ENCODE measurements at regions not wholly inside any gene's neighbourhood (a gene's known extent, or its start where the extent isn't known, plus 50 kb on each side); places are given as distances from the start of the nearest gene placed in this dataset.

DNA sequence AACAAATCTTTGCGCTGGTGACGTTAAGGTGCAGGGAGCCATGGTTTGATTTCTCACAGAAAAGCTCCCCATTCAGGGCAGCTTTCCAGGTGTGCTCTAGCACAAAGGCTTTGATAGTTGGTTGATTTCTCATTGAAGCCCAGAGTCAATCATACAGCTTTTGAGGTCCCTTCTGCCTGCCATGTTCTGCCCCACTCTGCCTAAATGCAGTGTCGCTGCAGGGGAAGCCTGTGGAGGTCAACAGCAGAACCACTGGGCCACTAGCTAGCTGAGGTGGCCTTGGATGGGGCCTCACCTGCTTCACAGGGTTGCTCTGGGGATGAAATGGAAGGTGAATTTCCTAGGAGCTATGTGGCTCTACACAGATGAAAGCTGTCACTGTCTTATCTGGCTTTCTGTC is 278.3 kb downstream of the TLE3 start:
- peaks cover 0 to 10% (median 3%) of the 10 kb centered on the region in 4 donors for H3K4me1 ChIP-seq
- H3K27me3 ChIP-seq: peaks cover 0 to 4% (median 0%) of the 10 kb centered on the region in 4 donors
- intact Hi-C loops (cut with DNase I): no loop called here
- no peaks in the 10 kb centered on the region for H3K36me3 ChIP-seq
- no peak for TF ChIP-seq EP300 (IDR thresholded peaks at IDR 0.05)
- TF ChIP-seq, protein P1, sequence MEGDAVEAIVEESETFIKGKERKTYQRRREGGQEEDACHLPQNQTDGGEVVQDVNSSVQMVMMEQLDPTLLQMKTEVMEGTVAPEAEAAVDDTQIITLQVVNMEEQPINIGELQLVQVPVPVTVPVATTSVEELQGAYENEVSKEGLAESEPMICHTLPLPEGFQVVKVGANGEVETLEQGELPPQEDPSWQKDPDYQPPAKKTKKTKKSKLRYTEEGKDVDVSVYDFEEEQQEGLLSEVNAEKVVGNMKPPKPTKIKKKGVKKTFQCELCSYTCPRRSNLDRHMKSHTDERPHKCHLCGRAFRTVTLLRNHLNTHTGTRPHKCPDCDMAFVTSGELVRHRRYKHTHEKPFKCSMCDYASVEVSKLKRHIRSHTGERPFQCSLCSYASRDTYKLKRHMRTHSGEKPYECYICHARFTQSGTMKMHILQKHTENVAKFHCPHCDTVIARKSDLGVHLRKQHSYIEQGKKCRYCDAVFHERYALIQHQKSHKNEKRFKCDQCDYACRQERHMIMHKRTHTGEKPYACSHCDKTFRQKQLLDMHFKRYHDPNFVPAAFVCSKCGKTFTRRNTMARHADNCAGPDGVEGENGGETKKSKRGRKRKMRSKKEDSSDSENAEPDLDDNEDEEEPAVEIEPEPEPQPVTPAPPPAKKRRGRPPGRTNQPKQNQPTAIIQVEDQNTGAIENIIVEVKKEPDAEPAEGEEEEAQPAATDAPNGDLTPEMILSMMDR (IDR thresholded peaks at IDR 0.05): no peak
- no peak overlapping the region for H3K27ac ChIP-seq (replicated peaks in 1 of 4)
- H3K4me3 ChIP-seq: no peak overlapping the region
- 95% methylated on average over 3 of the region's 3 CpGs for WGBS
- no peaks in the 10 kb centered on the region for H3K9me3 ChIP-seq
- DNase-seq (ENCODE audit: extremely low spot score): no peak

DNA sequence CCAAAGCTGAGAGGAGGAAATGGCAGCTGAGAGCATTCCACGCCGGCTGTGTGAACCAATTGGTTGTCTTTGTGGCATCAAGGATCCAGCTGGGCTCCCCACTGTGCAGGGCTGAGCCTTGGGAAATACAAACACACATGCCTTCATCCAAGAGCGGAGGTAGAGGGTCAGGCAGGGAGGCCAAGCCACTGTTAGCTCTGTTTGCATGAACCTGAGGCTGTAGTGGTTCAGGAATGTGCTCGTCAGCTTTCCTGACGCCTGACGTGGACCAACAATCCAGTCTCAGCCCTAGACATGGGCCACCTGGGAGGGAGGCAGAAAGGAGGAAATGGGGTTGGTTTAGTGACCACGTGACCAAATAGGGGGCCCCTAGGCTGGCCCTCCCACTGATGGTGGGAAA is 276.9 kb downstream of the TLE3 start:
- no peak for TF ChIP-seq EP300 (IDR thresholded peaks at IDR 0.05)
- Histone ChIP-seq H3K4me1 (no peaks in the 10 kb centered on the region), H3K9me3 (no peaks in the 10 kb centered on the region), H3K27ac (replicated peaks in 1 of 4) (no peak overlapping the region), H3K36me3 (no peaks in the 10 kb centered on the region), H3K27me3 (peaks cover 0 to 4% (median 0%) of the 10 kb centered on the region in 4 donors), H3K4me3 (no peak overlapping the region)
- no peak for DNase-seq (ENCODE audit: extremely low spot score)
- WGBS: 69% methylated on average over 7 of the region's 7 CpGs
- intact Hi-C loops (cut with DNase I): no loop called here

DNA sequence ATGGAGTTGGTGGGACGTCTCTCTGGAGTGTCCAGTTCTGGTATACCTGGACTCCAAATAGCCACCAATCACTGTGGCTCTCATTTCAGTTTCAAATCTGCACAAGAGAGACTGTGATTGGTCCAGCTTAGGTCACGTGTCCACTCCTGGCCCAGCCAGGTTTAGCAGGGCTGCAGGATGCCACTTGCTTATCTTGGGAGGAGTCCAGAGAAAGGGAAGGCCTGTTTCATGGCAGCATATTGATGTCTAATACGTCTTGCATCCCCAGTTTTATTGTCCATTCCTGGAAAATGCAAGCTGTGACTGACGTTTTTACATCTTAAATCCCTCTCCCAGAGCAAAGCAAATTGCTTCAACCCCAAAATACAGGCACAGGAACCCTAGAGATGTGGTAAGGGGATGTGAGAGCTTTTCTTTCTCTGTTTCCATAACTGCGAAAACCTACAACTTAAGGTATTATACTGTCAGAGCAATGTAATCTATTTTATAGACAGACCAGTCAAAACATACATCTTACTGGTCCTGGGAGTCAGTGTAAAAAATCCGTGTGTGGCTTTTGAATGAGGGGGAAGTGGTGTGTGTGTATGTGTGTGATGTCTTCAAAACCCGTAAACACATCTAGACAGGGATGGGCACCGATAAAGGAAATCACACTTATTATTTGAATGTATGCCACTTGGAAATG is 274.4 kb downstream of the TLE3 start:
- intact Hi-C loops (cut with DNase I): no loop called here
- TF ChIP-seq EP300 (IDR thresholded peaks at IDR 0.05) (no peak), POLR2AphosphoS5 (IDR thresholded peaks at IDR 0.05) (no peak), POLR2A (IDR thresholded peaks at IDR 0.05; ENCODE audit: low read depth) (no peak)
- TF ChIP-seq, protein P1 (IDR thresholded peaks at IDR 0.05): no peak

DNA sequence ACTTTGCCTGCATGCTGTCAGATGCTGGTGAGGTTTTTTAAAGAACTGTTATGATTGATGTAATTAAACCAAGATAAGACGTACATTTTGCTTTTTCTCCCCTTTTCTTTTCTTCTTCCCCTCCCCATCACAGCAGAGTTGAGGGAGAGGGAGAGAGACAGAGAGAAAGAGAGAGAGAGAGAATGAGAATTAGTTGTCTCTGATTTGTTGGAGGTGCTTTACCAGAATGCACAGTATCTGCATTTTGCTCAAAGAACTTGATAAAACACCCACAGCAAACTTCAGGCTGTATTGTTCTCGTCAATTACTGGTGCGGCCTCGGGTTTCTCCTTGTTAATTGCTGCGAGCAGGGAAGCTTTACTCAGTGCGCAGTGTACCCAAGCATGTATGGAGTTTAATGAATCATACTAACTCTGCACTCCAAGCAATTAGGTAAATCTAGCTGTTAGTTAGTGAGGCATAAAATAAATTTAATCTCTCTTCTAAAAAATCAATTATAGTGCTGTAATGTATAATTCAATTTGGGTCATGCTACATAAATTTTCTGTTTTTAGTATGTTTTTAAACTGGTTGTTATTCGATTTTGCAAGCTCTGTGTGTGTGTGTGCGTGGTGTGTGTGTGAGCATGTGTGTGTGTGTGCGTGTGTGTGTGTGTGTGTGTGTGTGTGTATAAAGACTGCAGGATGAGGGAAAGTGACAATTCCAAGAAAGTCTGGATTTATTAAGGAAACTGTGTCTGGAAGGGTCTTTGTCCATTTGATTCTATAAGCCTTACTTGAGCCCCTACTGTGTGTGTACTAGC is 273.4 kb downstream of the TLE3 start:
- intact Hi-C loops (cut with DNase I): no loop called here
- Histone ChIP-seq H3K36me3 (no peaks in the 10 kb centered on the region), H3K9me3 (no peaks in the 10 kb centered on the region), H3K27me3 (no peaks in the 10 kb centered on the region), H3K27ac (replicated peaks in 1 of 4) (no peak overlapping the region), H3K4me1 (no peaks in the 10 kb centered on the region), H3K4me3 (no peak overlapping the region)
- 82% methylated on average over 9 of the region's 9 CpGs for WGBS
- TF ChIP-seq POLR2A (IDR thresholded peaks at IDR 0.05; ENCODE audit: low read depth): no peak
- no peak for TF ChIP-seq POLR2AphosphoS5 (IDR thresholded peaks at IDR 0.05)
- TF ChIP-seq EP300 (IDR thresholded peaks at IDR 0.05): no peak
- TF ChIP-seq, protein P1 (IDR thresholded peaks at IDR 0.05): no peak
- no peak for DNase-seq (ENCODE audit: extremely low spot score)

More for the DNA sequence above, 274.4 kb downstream of the TLE3 start:
- no peaks in the 10 kb centered on the region for H3K9me3 ChIP-seq
- 68% methylated on average over 8 of the region's 8 CpGs for WGBS
- H3K27me3 ChIP-seq: peaks cover 0 to 4% (median 0%) of the 10 kb centered on the region in 4 donors
- no peak overlapping the region for H3K4me3 ChIP-seq
- no peak overlapping the region for H3K27ac ChIP-seq (replicated peaks in 1 of 4)
- no peak for DNase-seq (ENCODE audit: extremely low spot score)
- H3K4me1 ChIP-seq: no peaks in the 10 kb centered on the region
- no peaks in the 10 kb centered on the region for H3K36me3 ChIP-seq

DNA sequence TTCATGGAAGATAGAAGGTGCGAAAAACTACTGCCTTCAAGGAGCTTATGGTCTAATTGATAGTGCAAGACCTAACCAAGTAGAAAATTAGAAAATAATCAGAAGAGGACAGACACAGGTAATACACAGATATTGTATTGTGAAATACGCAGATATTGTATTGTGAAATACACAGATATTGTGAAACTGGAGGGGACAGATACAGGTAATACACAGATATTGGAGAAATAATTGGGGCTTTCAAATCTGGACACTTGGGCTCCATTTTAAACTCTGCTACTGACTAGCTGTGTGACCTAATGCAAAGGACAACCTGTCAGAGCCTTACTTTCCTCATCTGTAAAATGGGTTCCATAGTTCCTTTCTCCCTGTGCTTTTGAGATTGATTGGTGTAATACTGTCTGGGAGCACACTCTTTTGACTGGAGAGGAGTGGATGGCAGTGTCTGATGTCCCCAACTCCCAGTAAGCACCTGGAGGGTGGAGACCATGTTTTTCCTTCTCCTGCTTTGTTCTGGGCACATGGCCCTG is 272.8 kb downstream of the TLE3 start:
- WGBS: 94% methylated on average over 2 of the region's 2 CpGs
- Histone ChIP-seq H3K9me3 (no peaks in the 10 kb centered on the region), H3K36me3 (no peaks in the 10 kb centered on the region), H3K27ac (replicated peaks in 1 of 4) (no peak overlapping the region), H3K27me3 (no peaks in the 10 kb centered on the region), H3K4me3 (no peak overlapping the region), H3K4me1 (no peaks in the 10 kb centered on the region)
- DNase-seq (ENCODE audit: extremely low spot score): no peak
- intact Hi-C loops (cut with DNase I): no loop called here
- TF ChIP-seq EP300 (IDR thresholded peaks at IDR 0.05): no peak
- TF ChIP-seq POLR2A (IDR thresholded peaks at IDR 0.05; ENCODE audit: low read depth): no peak
- TF ChIP-seq, protein P1 (IDR thresholded peaks at IDR 0.05): no peak
- TF ChIP-seq POLR2AphosphoS5 (IDR thresholded peaks at IDR 0.05): no peak

Data from esophagus muscularis mucosa (tissue), 4 donors.